ENCODE measurements at regions not wholly inside any gene's neighbourhood (a gene's known extent, or its start where the extent isn't known, plus 50 kb on each side); places are given as distances from the start of the nearest gene placed in this dataset.
"Not testable (repeated sequence)": the region's sequence is repeated elsewhere in the genome, so short reads cannot be mapped to it uniquely, and the experiment has no call there.

- DNase-seq (ENCODE audit: low read depth), result no peak
Observed at GRCh38 chr11:69869311-69869939, 50.2 kb upstream of the FGF3 start.

GRCh38 chr11:69870766-69871165 lies 51.5 kb upstream of the FGF3 start:
- DNase-seq (ENCODE audit: low read depth), result peak; percentile 22

- DNase-seq (ENCODE audit: low read depth), result no peak
Observed at GRCh38 chr11:69873166-69874077, 54.2 kb upstream of the FGF3 start.

GRCh38 chr11:69874178-69874983 lies 55.2 kb upstream of the FGF3 start:
- no peak for DNase-seq (ENCODE audit: low read depth)

- DNase-seq (ENCODE audit: low read depth), result no peak
Observed at GRCh38 chr11:69874984-69875624, 55.9 kb upstream of the FGF3 start.

GRCh38 chr11:69876013-69876412 lies 56.8 kb upstream of the FGF3 start:
- DNase-seq (ENCODE audit: low read depth), result no peak

GRCh38 chr11:69877235-69877634 lies 58.0 kb upstream of the FGF3 start:
- DNase-seq (ENCODE audit: low read depth), result no peak

GRCh38 chr11:69877704-69878103 lies 58.5 kb upstream of the FGF3 start:
- DNase-seq (ENCODE audit: low read depth), result not testable (repeated sequence)

GRCh38 chr11:69878144-69878883 lies 59.1 kb upstream of the FGF3 start:
- no peak for DNase-seq (ENCODE audit: low read depth)

- no peak for DNase-seq (ENCODE audit: low read depth)
Observed at GRCh38 chr11:69878927-69879728, 59.9 kb upstream of the FGF3 start.

- no peak for DNase-seq (ENCODE audit: low read depth)
Observed at GRCh38 chr11:69879729-69880005, 60.5 kb upstream of the FGF3 start.

- no peak for DNase-seq (ENCODE audit: low read depth)
Observed at GRCh38 chr11:69880041-69880825, 61.0 kb upstream of the FGF3 start.

- no peak for DNase-seq (ENCODE audit: low read depth)
Observed at GRCh38 chr11:69880826-69881445, 61.7 kb upstream of the FGF3 start.

GRCh38 chr11:69881467-69882269 lies 62.5 kb upstream of the FGF3 start:
- no peak for DNase-seq (ENCODE audit: low read depth)

- DNase-seq (ENCODE audit: low read depth), result no peak
Observed at GRCh38 chr11:69882270-69882608, 63.0 kb upstream of the FGF3 start.

- DNase-seq (ENCODE audit: low read depth), result no peak
Observed at GRCh38 chr11:69883292-69884255, 64.4 kb upstream of the FGF3 start.

- DNase-seq (ENCODE audit: low read depth), result no peak
Observed at GRCh38 chr11:69884286-69884685, 65.1 kb upstream of the FGF3 start.

GRCh38 chr11:69884751-69885150 lies 65.5 kb upstream of the FGF3 start:
- DNase-seq (ENCODE audit: low read depth), result no peak

Measured in iris pigment epithelial cell (primary cell).